HCT116 (cell line): ENCODE measurements at regions not wholly inside any gene's neighbourhood (a gene's known extent, or its start where the extent isn't known, plus 50 kb on each side); places are given as distances from the start of the nearest gene placed in this dataset.

ENCODE experiments used
- ATAC-seq: fragments of 200-7000 bp; cut with Tn5 transposase; 2 replicates; pipeline ENCODE4 v1.9.1; 2020; ENCODE audit warnings: mild to moderate bottlenecking, moderate library complexity
- BruUV-seq: library from RNA; stranded (reverse); fragments of 400-500 nt; replicated peaks from 2 replicates; lab custom pipeline; 2021; lab: Mats Ljungman, UMichigan
- CTCF ChIA-PET: fragments of 300-600 bp; sonication (Branson Sonifier 250); formaldehyde crosslinking; loops from one replicate; lab custom pipeline; 2021; ENCODE audit warnings: antibody characterized with exemption; lab: Charles Lee
- POLR2A ChIA-PET: fragments of 300-600, 350-600 bp; sonication (Branson Sonifier 250); formaldehyde crosslinking; loops from one replicate; lab custom pipeline; 2021; ENCODE audit warnings: antibody characterized with exemption; lab: Charles Lee
- RAD21 ChIA-PET, 2 experiments: fragments of 300-600 bp; sonication (Branson Sonifier 250); formaldehyde crosslinking; loops; one replicate each; lab custom pipeline; 2023; ENCODE audit warnings: low total read pairs in 2 of 2; ENCODE audit not compliant: uncharacterized antibody in 2 of 2, unreplicated experiment in 2 of 2, low non-redundant PET in 1 of 2; lab: Charles Lee
- DNase-seq: peaks from one replicate; pipeline ENCODE4 v3.0.0-alpha.2; 2010; ENCODE audit warnings: low read depth, low spot score
- H2AFZ ChIP-seq: fragments of 200-600 bp; shearing (Covaris generic), sonication (generic); 2 replicates; pipeline ENCODE4 v1.6.1; 2017; ENCODE audit warnings: low read depth, mixed run types, mixed read lengths, antibody characterized with exemption, low read length; ENCODE audit not compliant: poor library complexity, severe bottlenecking
- H3K27ac ChIP-seq: 2 replicates; pipeline ENCODE4 v1.5.1; 2012; ENCODE audit warnings: low read depth, low read length
- H3K27me3 ChIP-seq: fragments of 200-600 bp; sonication (generic); 2 replicates; pipeline ENCODE4 v1.6.1; 2016; ENCODE audit warnings: mixed run types, low read length, mixed read lengths; ENCODE audit not compliant: insufficient read depth
- H3K36me3 ChIP-seq, 2 experiments: fragments of 200-500 bp in 1 of 2; fragments of 200-600 bp in 1 of 2; sonication (Bioruptor generic) in 1 of 2; sonication (generic) in 1 of 2; 2 replicates each; pipeline versions ENCODE4 v1.5.1 to v1.6.1; 2014 to 2016; ENCODE audit warnings: low read length in 2 of 2, inconsistent platforms in 1 of 2, mixed read lengths in 1 of 2, mixed run types in 1 of 2; ENCODE audit not compliant: insufficient read depth in 2 of 2, control insufficient read depth in 1 of 2
- H3K4me1 ChIP-seq, 2 experiments: fragments of 200-600 bp in 1 of 2; sonication (generic) in 1 of 2; 2 replicates each; pipeline versions ENCODE4 v1.5.1 to v1.6.1; 2012 to 2017; ENCODE audit warnings: low read length in 2 of 2, inconsistent platforms in 1 of 2, mild to moderate bottlenecking in 1 of 2, mixed read lengths in 1 of 2, mixed run types in 1 of 2, moderate library complexity in 1 of 2; ENCODE audit not compliant: insufficient read depth in 2 of 2, control insufficient read depth in 1 of 2
- H3K4me2 ChIP-seq: fragments of 200-600 bp; sonication (generic); 2 replicates; pipeline ENCODE4 v1.6.1; 2017; ENCODE audit warnings: mixed run types, low read length, mixed read lengths
- H3K4me3 ChIP-seq, 2 experiments: fragments of 200-600 bp in 1 of 2; sonication (generic) in 1 of 2; replicated peaks in 1 of 2; 2 replicates each; pipeline ENCODE4 v1.5.1; 2011 to 2016; ENCODE audit warnings: low read length in 2 of 2, control low read depth in 1 of 2, low read depth in 1 of 2, mild to moderate bottlenecking in 1 of 2, mixed read lengths in 1 of 2, mixed run types in 1 of 2
- H3K79me2 ChIP-seq: fragments of 200-600 bp; sonication (generic); 2 replicates; pipeline ENCODE4 v1.6.1; 2017; ENCODE audit warnings: mild to moderate bottlenecking, mixed run types, low read length, moderate library complexity, mixed read lengths; ENCODE audit not compliant: insufficient read depth
- H3K9ac ChIP-seq: fragments of 200-600 bp; sonication (generic); 2 replicates; pipeline ENCODE4 v1.6.1; 2016; ENCODE audit warnings: low read length, mixed read lengths
- H3K9me2 ChIP-seq: fragments of 200-600 bp; sonication (generic), shearing (Covaris generic); 2 replicates; pipeline ENCODE4 v1.6.1; 2017; ENCODE audit warnings: mixed run types, mild to moderate bottlenecking, moderate library complexity; ENCODE audit not compliant: insufficient read depth
- H3K9me3 ChIP-seq, 2 experiments: fragments of 200-500 bp in 1 of 2; fragments of 200-600 bp in 1 of 2; sonication (Bioruptor generic) in 1 of 2; sonication (generic) in 1 of 2; 2 replicates each; pipeline ENCODE4 v1.6.1; 2014 to 2017; ENCODE audit warnings: low read length in 2 of 2, mixed read lengths in 2 of 2, inconsistent platforms in 1 of 2, low read depth in 1 of 2, mild to moderate bottlenecking in 1 of 2, mixed run types in 1 of 2, moderate library complexity in 1 of 2; ENCODE audit not compliant: control insufficient read depth in 1 of 2, insufficient read depth in 1 of 2
- H4K20me1 ChIP-seq: fragments of 200-600 bp; sonication (generic), shearing (Covaris generic); 2 replicates; pipeline ENCODE4 v1.6.1; 2017; ENCODE audit warnings: mixed run types, mild to moderate bottlenecking, moderate library complexity; ENCODE audit not compliant: insufficient read depth
- ATF3 ChIP-seq: IDR thresholded peaks from 2 replicates; pipeline ENCODE4 v1.6.1; 2012
- CBX3 ChIP-seq: IDR thresholded peaks from 2 replicates; pipeline ENCODE4 v1.6.1; 2012; ENCODE audit warnings: low read depth
- EGR1 ChIP-seq: IDR thresholded peaks from 2 replicates; pipeline ENCODE4 v1.6.1; 2012; ENCODE audit warnings: low read depth
- ELF1 ChIP-seq: IDR thresholded peaks from 2 replicates; pipeline ENCODE4 v1.6.1; 2012; ENCODE audit warnings: low read depth, borderline replicate concordance
- EZH2 ChIP-seq: fragments of 200-600 bp; sonication (generic); IDR thresholded peaks from 2 replicates; pipeline ENCODE4 v1.6.1; 2017; ENCODE audit warnings: antibody characterized with exemption, mixed run types
- FOSL1 ChIP-seq: IDR thresholded peaks from 2 replicates; pipeline ENCODE4 v1.6.1; 2012; ENCODE audit warnings: low read depth
- POLR2A ChIP-seq: IDR thresholded peaks from 2 replicates; pipeline ENCODE4 v1.7.0; 2011; ENCODE audit warnings: borderline replicate concordance; ENCODE audit not compliant: insufficient read depth, insufficient read length; ENCODE audit errors: extremely low read depth
- REST ChIP-seq: IDR thresholded peaks from 2 replicates; pipeline ENCODE4 v1.6.1; 2012; ENCODE audit warnings: low read depth
- TCF7L2 ChIP-seq: IDR thresholded peaks from 2 replicates; pipeline ENCODE4 v1.7.0; 2011; ENCODE audit warnings: borderline replicate concordance, inconsistent platforms; ENCODE audit not compliant: insufficient read depth, insufficient read length; ENCODE audit errors: extremely low read depth
- intact Hi-C: fragments of 100-400 bp; cut with micrococcal nuclease; formaldehyde crosslinking; loops from 2 replicates; pipeline ENCODE4 v1.10.0; 2022

GRCh38 chr4:1492651-1493539, 86.7 kb upstream of the NKX1-1 start:
- no TSS peak for BruUV-seq
- ChIA-PET RAD21 (no interaction called here), CTCF (no interaction called here), POLR2A (no interaction called here)
- Histone ChIP-seq H3K9me3 (no peaks in the 10 kb centered on the region), H4K20me1 (no peaks in the 10 kb centered on the region), H3K4me3 (no peak overlapping the region), H3K36me3 (no peaks in the 10 kb centered on the region), H2AFZ (no peak overlapping the region), H3K4me2 (no peak overlapping the region), H3K9ac (no peak overlapping the region), H3K27ac (no peak overlapping the region), H3K9me2 (no peaks in the 10 kb centered on the region), H3K4me1 (no peaks in the 10 kb centered on the region), H3K79me2 (no peaks in the 10 kb centered on the region), H3K27me3 (no peaks in the 10 kb centered on the region)
- ATAC-seq (no peak), DNase-seq (no peak)
- TF ChIP-seq POLR2A (no peak), REST (no peak), TCF7L2 (no peak)
- intact Hi-C loops, result no loop called here

GRCh38 chr4:1492142-1492457, 85.9 kb upstream of the NKX1-1 start:
- Histone ChIP-seq H3K9me3 (no peaks in the 10 kb centered on the region), H3K79me2 (no peaks in the 10 kb centered on the region), H3K4me1 (no peaks in the 10 kb centered on the region), H4K20me1 (no peaks in the 10 kb centered on the region), H3K9me2 (no peaks in the 10 kb centered on the region), H3K9ac (no peak overlapping the region), H3K36me3 (no peaks in the 10 kb centered on the region), H3K27me3 (no peaks in the 10 kb centered on the region), H3K4me3 (no peak overlapping the region), H3K4me2 (no peak overlapping the region), H3K27ac (no peak overlapping the region), H2AFZ (no peak overlapping the region)
- no TSS peak for BruUV-seq
- CTCF ChIA-PET, result no interaction called here
- intact Hi-C loops, result no loop called here
- ATAC-seq (no peak), DNase-seq (no peak)
- RAD21 ChIA-PET, result no interaction called here
- POLR2A ChIA-PET, result no interaction called here
- TF ChIP-seq ATF3 (no peak), CBX3 (no peak), EGR1 (no peak), ELF1 (no peak), FOSL1 (no peak), EZH2 (no peak)
- TF ChIP-seq, all 23 proteins: peak for 0
